ENCODE measurements at regions not wholly inside any gene's neighbourhood (a gene's known extent, or its start where the extent isn't known, plus 50 kb on each side); places are given as distances from the start of the nearest gene placed in this dataset.

DNA sequence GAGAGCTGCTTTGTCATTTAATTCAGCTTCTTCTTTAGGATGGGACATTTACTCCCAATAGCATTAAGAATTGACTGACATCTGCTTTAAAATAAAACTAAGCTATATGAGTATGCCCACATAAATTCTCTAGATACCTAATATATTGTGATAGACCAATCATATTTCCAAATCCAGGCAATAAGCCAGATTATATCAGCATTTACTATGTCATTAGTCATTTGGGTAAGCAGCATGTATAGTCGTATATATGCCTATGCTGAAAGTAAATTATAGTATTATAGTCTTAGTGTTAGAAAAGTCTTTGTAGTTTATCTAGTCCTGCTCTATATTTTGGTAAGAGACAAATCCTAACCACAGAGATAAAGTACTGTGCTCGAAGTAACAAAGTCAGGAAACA is 958.1 kb downstream of the KCNJ2 start:
- intact Hi-C loops (cut with micrococcal nuclease): no loop called here
- no peaks in the 10 kb centered on the region for H3K27me3 ChIP-seq (ENCODE audit: insufficient read depth, low read length)
- no peaks in the 10 kb centered on the region for H3K4me1 ChIP-seq (ENCODE audit: insufficient read depth, low read length)
- Mint-ChIP-seq H3K27me3 (no peaks in the 10 kb centered on the region), H3K27ac (no peak overlapping the region), H3K4me3 (no peak overlapping the region), H3K4me1 (no peaks in the 10 kb centered on the region), H3K36me3 (no peaks in the 10 kb centered on the region), H3K9me3 (peaks cover 0 to 7% (median 1%) of the 10 kb centered on the region in 8 donors)
- POLR2A ChIA-PET (ENCODE audit: partially characterized antibody): no interaction called here
- CTCF ChIA-PET (ENCODE audit: partially characterized antibody): no interaction called here
- no peak for DNase-seq
- H3K36me3 ChIP-seq (ENCODE audit: insufficient read depth, low read length): no peaks in the 10 kb centered on the region
- H3K4me3 ChIP-seq (ENCODE audit: low read length in 2 of 2): no peak overlapping the region
- H3K27ac ChIP-seq (ENCODE audit: low read depth, low read length): no peak overlapping the region
- no peaks in the 10 kb centered on the region for H3K9me3 ChIP-seq (ENCODE audit: control insufficient read depth in 1 of 2, low read length in 2 of 2)

DNA sequence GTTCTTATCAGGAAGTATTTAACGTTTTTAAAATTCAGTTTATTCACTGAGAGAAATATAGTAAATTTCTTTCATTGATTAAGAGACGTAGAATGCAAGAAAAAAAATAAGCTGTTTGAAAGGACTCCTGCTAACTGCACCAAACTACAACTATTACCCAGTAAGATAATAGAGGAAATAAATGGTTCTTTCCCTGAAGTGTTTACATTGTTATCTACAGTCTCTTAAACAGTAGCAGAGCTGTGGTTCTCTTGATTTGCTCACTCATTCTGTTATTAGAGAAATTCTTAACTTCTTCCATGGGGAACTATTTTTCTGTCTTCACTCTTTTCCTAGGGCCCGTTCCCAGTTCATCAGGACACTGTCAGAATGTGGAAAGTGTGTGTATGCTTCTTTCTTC is 973.0 kb downstream of the KCNJ2 start:
- intact Hi-C loops (cut with micrococcal nuclease): no loop called here
- no peak overlapping the region for H3K4me3 ChIP-seq (ENCODE audit: low read length in 2 of 2)
- no peak overlapping the region for H3K27ac ChIP-seq (ENCODE audit: low read depth, low read length)
- ChIA-PET POLR2A (ENCODE audit: partially characterized antibody) (no interaction called here), CTCF (ENCODE audit: partially characterized antibody) (no interaction called here)
- no peak for DNase-seq
- H3K36me3 Mint-ChIP-seq: no peaks in the 10 kb centered on the region
- H3K4me1 ChIP-seq (ENCODE audit: insufficient read depth, low read length): no peaks in the 10 kb centered on the region
- H3K27me3 ChIP-seq (ENCODE audit: insufficient read depth, low read length): no peaks in the 10 kb centered on the region
- H3K9me3 ChIP-seq (ENCODE audit: control insufficient read depth in 1 of 2, low read length in 2 of 2): no peaks in the 10 kb centered on the region
- no peaks in the 10 kb centered on the region for H3K4me1 Mint-ChIP-seq
- H3K36me3 ChIP-seq (ENCODE audit: insufficient read depth, low read length): no peaks in the 10 kb centered on the region
- H3K27ac Mint-ChIP-seq: no peak overlapping the region
- peaks cover 0 to 10% (median under 1%) of the 10 kb centered on the region in 8 donors for H3K9me3 Mint-ChIP-seq
- H3K27me3 Mint-ChIP-seq: no peaks in the 10 kb centered on the region
- no peak overlapping the region for H3K4me3 Mint-ChIP-seq

DNA sequence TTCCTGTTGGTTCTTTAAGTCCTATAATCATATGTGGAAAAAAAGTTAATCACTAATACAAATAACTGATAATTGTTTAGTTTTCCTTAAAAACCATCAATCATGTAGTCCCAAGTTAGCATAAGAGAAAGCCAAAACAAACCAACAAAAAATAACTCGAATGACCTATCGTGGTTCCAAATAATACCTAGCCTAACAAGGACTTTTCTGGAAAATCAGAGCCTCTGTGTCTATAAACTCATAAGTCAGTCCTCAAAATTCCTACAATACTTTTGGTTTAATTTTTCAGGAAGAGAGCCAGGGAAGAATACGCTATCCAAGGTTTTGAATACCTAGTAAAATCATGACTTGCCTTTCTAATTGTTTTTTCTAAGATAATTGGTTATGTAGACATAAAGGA is 975.3 kb upstream of the SOX9 start:
- POLR2A ChIA-PET (ENCODE audit: partially characterized antibody): no interaction called here
- Histone ChIP-seq H3K27ac (ENCODE audit: low read depth, low read length) (no peak overlapping the region), H3K36me3 (ENCODE audit: insufficient read depth, low read length) (no peaks in the 10 kb centered on the region), H3K4me3 (ENCODE audit: low read length in 2 of 2) (no peak overlapping the region), H3K9me3 (ENCODE audit: control insufficient read depth in 1 of 2, low read length in 2 of 2) (no peaks in the 10 kb centered on the region), H3K4me1 (ENCODE audit: insufficient read depth, low read length) (no peaks in the 10 kb centered on the region), H3K27me3 (ENCODE audit: insufficient read depth, low read length) (no peaks in the 10 kb centered on the region)
- no peaks in the 10 kb centered on the region for H3K27me3 Mint-ChIP-seq
- H3K4me3 Mint-ChIP-seq: no peak overlapping the region
- CTCF ChIA-PET (ENCODE audit: partially characterized antibody): no interaction called here
- no peaks in the 10 kb centered on the region for H3K36me3 Mint-ChIP-seq
- no peak for DNase-seq
- peaks cover 0 to 7% (median 0%) of the 10 kb centered on the region in 8 donors for H3K9me3 Mint-ChIP-seq
- no peaks in the 10 kb centered on the region for H3K4me1 Mint-ChIP-seq
- H3K27ac Mint-ChIP-seq: no peak overlapping the region
- intact Hi-C loops (cut with micrococcal nuclease): no loop called here

DNA sequence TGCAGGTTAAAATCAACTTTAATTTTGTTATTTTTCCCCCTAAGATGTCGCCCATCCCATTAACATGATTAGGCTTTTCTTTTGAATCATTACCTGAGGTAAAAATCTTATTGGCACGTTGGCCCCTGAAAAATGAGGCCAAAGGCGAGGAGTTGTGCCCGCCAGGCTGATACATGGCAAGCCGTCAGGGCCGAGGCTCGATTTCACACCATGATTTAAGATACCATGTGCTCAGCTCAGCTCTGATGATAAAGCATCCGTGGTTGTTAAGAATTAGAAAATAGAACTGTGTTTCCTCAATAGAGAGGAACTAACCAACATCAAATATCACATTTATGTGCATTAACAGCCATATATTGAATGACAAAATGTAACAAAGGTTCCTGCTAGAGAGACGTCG is 972.9 kb upstream of the SOX9 start:
- Histone ChIP-seq H3K36me3 (ENCODE audit: insufficient read depth, low read length) (no peaks in the 10 kb centered on the region), H3K27me3 (ENCODE audit: insufficient read depth, low read length) (no peaks in the 10 kb centered on the region), H3K27ac (ENCODE audit: low read depth, low read length) (no peak overlapping the region), H3K4me3 (ENCODE audit: low read length in 2 of 2) (no peak overlapping the region), H3K4me1 (ENCODE audit: insufficient read depth, low read length) (no peaks in the 10 kb centered on the region), H3K9me3 (ENCODE audit: control insufficient read depth in 1 of 2, low read length in 2 of 2) (no peaks in the 10 kb centered on the region)
- POLR2A ChIA-PET (ENCODE audit: partially characterized antibody): no interaction called here
- DNase-seq: no peak
- Mint-ChIP-seq H3K36me3 (no peaks in the 10 kb centered on the region), H3K27me3 (no peaks in the 10 kb centered on the region), H3K9me3 (peaks cover 0 to 7% (median 0%) of the 10 kb centered on the region in 8 donors), H3K4me1 (no peaks in the 10 kb centered on the region), H3K4me3 (no peak overlapping the region), H3K27ac (no peak overlapping the region)
- intact Hi-C loops (cut with micrococcal nuclease): no loop called here
- CTCF ChIA-PET (ENCODE audit: partially characterized antibody): no interaction called here

DNA sequence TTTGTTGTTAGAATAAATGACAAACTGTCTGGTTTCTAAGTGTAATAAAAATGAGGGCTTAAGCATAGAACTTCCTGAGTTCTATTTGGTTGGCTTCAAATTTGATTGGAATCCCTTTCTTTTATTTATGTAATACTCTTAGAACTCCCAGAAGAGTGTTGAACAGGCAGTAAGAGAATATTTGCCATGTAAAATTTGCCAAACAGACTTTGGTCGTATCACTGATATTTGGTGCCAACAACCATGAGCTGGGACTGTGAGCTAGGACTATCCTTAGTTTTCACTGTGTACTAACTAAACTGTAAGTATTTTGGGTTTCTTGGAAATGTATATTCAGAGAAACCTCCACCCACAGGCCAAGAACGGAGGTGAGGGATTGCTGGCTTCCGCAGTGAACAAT is 971.2 kb upstream of the SOX9 start:
- H3K27ac Mint-ChIP-seq: no peak overlapping the region
- H3K27me3 Mint-ChIP-seq: no peaks in the 10 kb centered on the region
- H3K9me3 ChIP-seq (ENCODE audit: control insufficient read depth in 1 of 2, low read length in 2 of 2): no peaks in the 10 kb centered on the region
- no peaks in the 10 kb centered on the region for H3K36me3 Mint-ChIP-seq
- peaks cover 0 to 7% (median under 1%) of the 10 kb centered on the region in 8 donors for H3K9me3 Mint-ChIP-seq
- H3K4me1 ChIP-seq (ENCODE audit: insufficient read depth, low read length): no peaks in the 10 kb centered on the region
- no peak overlapping the region for H3K4me3 Mint-ChIP-seq
- ChIA-PET POLR2A (ENCODE audit: partially characterized antibody) (no interaction called here), CTCF (ENCODE audit: partially characterized antibody) (interaction anchor here (0.8 kb wide), 1 partner anchor 14 kb away, joined by 3 read pairs; no protein-coding TSS in a partner anchor)
- intact Hi-C loops (cut with micrococcal nuclease): no loop called here
- H3K36me3 ChIP-seq (ENCODE audit: insufficient read depth, low read length): no peaks in the 10 kb centered on the region
- H3K27me3 ChIP-seq (ENCODE audit: insufficient read depth, low read length): no peaks in the 10 kb centered on the region
- H3K4me1 Mint-ChIP-seq: no peaks in the 10 kb centered on the region
- H3K4me3 ChIP-seq (ENCODE audit: low read length in 2 of 2): no peak overlapping the region
- DNase-seq: no peak
- no peak overlapping the region for H3K27ac ChIP-seq (ENCODE audit: low read depth, low read length)

DNA sequence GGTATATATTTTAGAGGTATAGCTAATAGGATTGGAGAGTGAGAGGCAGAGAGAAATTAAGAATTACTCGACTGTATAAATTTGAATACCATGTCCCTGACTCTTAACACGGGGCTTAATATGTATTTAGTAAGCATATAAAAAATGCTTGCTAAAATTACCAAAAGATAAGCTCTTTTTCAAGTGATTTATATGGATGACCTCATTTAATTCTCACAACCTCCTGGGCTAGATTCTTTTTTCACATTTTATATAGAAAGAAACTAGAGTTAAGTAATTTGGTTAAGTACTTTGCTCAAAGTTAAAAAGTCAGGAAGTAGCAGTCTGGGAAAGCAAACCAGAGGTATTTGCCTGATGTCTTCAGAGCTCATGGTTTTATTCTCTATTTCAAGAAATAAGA is 963.5 kb upstream of the SOX9 start:
- Mint-ChIP-seq H3K9me3 (peaks cover 0 to 5% (median 0%) of the 10 kb centered on the region in 8 donors), H3K4me1 (no peaks in the 10 kb centered on the region), H3K27ac (no peak overlapping the region), H3K36me3 (no peaks in the 10 kb centered on the region), H3K27me3 (peaks cover 0 to 2% of the 10 kb centered on the region in 2 donors), H3K4me3 (no peak overlapping the region)
- no peak for DNase-seq
- Histone ChIP-seq H3K36me3 (ENCODE audit: insufficient read depth, low read length) (no peaks in the 10 kb centered on the region), H3K4me1 (ENCODE audit: insufficient read depth, low read length) (no peaks in the 10 kb centered on the region), H3K27ac (ENCODE audit: low read depth, low read length) (no peak overlapping the region), H3K27me3 (ENCODE audit: insufficient read depth, low read length) (no peaks in the 10 kb centered on the region), H3K4me3 (ENCODE audit: low read length in 2 of 2) (no peak overlapping the region), H3K9me3 (ENCODE audit: control insufficient read depth in 1 of 2, low read length in 2 of 2) (no peaks in the 10 kb centered on the region)
- intact Hi-C loops (cut with micrococcal nuclease): no loop called here
- CTCF ChIA-PET (ENCODE audit: partially characterized antibody): no interaction called here
- POLR2A ChIA-PET (ENCODE audit: partially characterized antibody): no interaction called here

DNA sequence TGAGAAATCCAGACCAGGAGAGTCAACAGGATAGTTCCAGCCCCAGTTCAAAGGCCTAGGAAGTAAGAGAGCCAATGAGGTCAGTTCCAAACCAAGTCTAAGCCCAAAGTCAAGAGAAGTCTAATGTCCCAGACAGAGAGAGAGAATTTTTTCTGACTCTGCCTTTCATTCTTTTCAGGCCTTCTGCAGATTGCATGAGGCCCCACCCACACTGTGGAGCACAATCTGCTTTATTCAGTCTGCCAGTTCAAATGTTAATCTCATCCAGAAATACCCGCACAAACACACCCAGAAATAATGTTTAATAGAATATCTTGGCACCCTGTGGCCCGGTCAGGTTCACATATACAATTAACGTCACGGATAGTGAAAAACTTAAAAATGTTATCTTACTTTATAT is 962.4 kb upstream of the SOX9 start:
- Mint-ChIP-seq H3K27me3 (peaks cover 0 to 2% of the 10 kb centered on the region in 2 donors), H3K9me3 (peaks cover 0 to 5% (median 0%) of the 10 kb centered on the region in 8 donors), H3K27ac (no peak overlapping the region), H3K4me1 (no peaks in the 10 kb centered on the region), H3K36me3 (no peaks in the 10 kb centered on the region), H3K4me3 (no peak overlapping the region)
- CTCF ChIA-PET (ENCODE audit: partially characterized antibody): no interaction called here
- POLR2A ChIA-PET (ENCODE audit: partially characterized antibody): no interaction called here
- no peak for DNase-seq
- H3K27ac ChIP-seq (ENCODE audit: low read depth, low read length): no peak overlapping the region
- no peaks in the 10 kb centered on the region for H3K36me3 ChIP-seq (ENCODE audit: insufficient read depth, low read length)
- intact Hi-C loops (cut with micrococcal nuclease): no loop called here
- H3K27me3 ChIP-seq (ENCODE audit: insufficient read depth, low read length): no peaks in the 10 kb centered on the region
- no peaks in the 10 kb centered on the region for H3K9me3 ChIP-seq (ENCODE audit: control insufficient read depth in 1 of 2, low read length in 2 of 2)
- H3K4me1 ChIP-seq (ENCODE audit: insufficient read depth, low read length): no peaks in the 10 kb centered on the region
- H3K4me3 ChIP-seq (ENCODE audit: low read length in 2 of 2): no peak overlapping the region

DNA sequence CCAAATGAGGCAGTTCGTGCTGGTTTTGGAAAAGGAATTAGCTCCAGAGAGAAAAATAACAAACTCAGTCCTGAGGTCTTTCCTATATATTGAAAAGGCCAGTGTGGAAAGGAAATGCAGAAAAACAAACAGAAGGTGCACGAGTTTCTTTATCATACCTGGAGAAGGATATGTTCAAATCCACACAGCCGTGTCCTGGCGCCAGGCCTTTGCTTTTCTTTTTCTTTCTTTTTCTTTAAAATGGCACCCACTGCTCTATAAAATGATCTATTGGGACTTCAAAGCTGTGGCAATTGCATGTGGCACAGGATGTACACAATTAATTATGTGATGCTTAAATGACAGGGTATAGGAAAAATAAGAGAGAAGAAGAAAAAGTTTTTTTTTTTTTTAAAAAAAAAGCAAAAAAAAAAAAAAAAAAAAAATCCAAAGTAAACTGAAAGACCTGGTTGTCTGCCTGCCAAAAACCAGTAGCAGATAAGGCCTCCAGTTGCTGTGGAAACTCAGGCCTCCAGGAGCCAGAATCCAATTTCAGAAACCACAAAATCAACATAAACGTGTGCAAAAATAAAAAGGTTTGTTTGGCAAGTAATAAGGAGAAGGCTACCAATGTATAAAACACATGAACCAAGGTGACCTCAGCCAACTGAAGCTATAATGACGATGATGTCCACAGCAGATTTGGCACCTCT is 957.6 kb upstream of the SOX9 start:
- no peak overlapping the region for H3K4me3 Mint-ChIP-seq
- H3K27ac ChIP-seq (ENCODE audit: low read depth, low read length): no peak overlapping the region
- H3K36me3 Mint-ChIP-seq: no peaks in the 10 kb centered on the region
- no peak overlapping the region for H3K27ac Mint-ChIP-seq
- no peaks in the 10 kb centered on the region for H3K36me3 ChIP-seq (ENCODE audit: insufficient read depth, low read length)
- H3K4me3 ChIP-seq (ENCODE audit: low read length in 2 of 2): no peak overlapping the region
- ChIA-PET CTCF (ENCODE audit: partially characterized antibody) (no interaction called here), POLR2A (ENCODE audit: partially characterized antibody) (no interaction called here)
- no peak for DNase-seq
- no peaks in the 10 kb centered on the region for H3K9me3 ChIP-seq (ENCODE audit: control insufficient read depth in 1 of 2, low read length in 2 of 2)
- H3K9me3 Mint-ChIP-seq: peaks cover 0 to 3% (median 0%) of the 10 kb centered on the region in 8 donors
- H3K4me1 Mint-ChIP-seq: no peaks in the 10 kb centered on the region
- H3K4me1 ChIP-seq (ENCODE audit: insufficient read depth, low read length): no peaks in the 10 kb centered on the region
- peaks cover 0 to 2% of the 10 kb centered on the region in 2 donors for H3K27me3 Mint-ChIP-seq
- H3K27me3 ChIP-seq (ENCODE audit: insufficient read depth, low read length): no peaks in the 10 kb centered on the region
- intact Hi-C loops (cut with micrococcal nuclease): no loop called here

Measured in CD4-positive, alpha-beta memory T cell (primary cell).